B cell (primary cell): ENCODE measurements at regions not wholly inside any gene's neighbourhood (a gene's known extent, or its start where the extent isn't known, plus 50 kb on each side); places are given as distances from the start of the nearest gene placed in this dataset.

Experiments
- ATAC-seq: fragments of 200-7000 bp; cut with Tn5 transposase; one replicate; pipeline ENCODE4 v1.10.0; 2021; ENCODE audit warnings: low read depth, mild to moderate bottlenecking, moderate number of reproducible peaks, moderate library complexity
- CTCF ChIA-PET: fragments of 350-600 bp; sonication (Branson Sonifier 250); formaldehyde crosslinking; loops from one replicate; lab custom pipeline; 2021; ENCODE audit warnings: antibody characterized with exemption, inconsistent platforms; lab: Charles Lee
- POLR2A ChIA-PET: fragments of 350-600 bp; sonication (Branson Sonifier 250); formaldehyde crosslinking; loops from one replicate; lab custom pipeline; 2021; ENCODE audit warnings: antibody characterized with exemption; lab: Charles Lee
- DNase-seq: peaks from one replicate; pipeline ENCODE4 v3.0.0; 2013
- H2AFZ ChIP-seq: 2 replicates; pipeline ENCODE4 v1.6.1; 2012; ENCODE audit warnings: mild to moderate bottlenecking, low read depth, low read length; ENCODE audit not compliant: insufficient read depth, poor library complexity, severe bottlenecking
- H3K27ac ChIP-seq, 2 donors: 1 replicate in 1 of 2; 2 replicates in 1 of 2; pipeline ENCODE4 v1.5.1; 2012 to 2013; ENCODE audit warnings: low read length in 2 of 2, mild to moderate bottlenecking in 2 of 2, moderate library complexity in 1 of 2
- H3K27me3 ChIP-seq, 4 experiments: fragments of 200-600 bp in 1 of 4; sonication (generic) in 1 of 4; replicated peaks in 1 of 4; 1 replicate in 2 of 4; 2 replicates in 2 of 4; pipeline versions ENCODE4 v1.6.1 to v1.7.0; 2013 to 2016; ENCODE audit warnings: low read length in 3 of 4, mild to moderate bottlenecking in 2 of 4, mixed read lengths in 1 of 4, moderate library complexity in 1 of 4; ENCODE audit not compliant: insufficient read depth in 4 of 4, control insufficient read depth in 3 of 4; ENCODE audit errors: control extremely low read depth in 1 of 4
- H3K36me3 ChIP-seq, 2 experiments: replicated peaks in 1 of 2; 1 replicate in 1 of 2; 2 replicates in 1 of 2; pipeline versions ENCODE4 v1.6.1 to v1.7.1; 2013; ENCODE audit warnings: low read length in 1 of 2; ENCODE audit not compliant: insufficient read depth in 2 of 2, control insufficient read depth in 1 of 2; ENCODE audit errors: control extremely low read depth in 1 of 2, extremely low read depth in 1 of 2
- H3K4me1 ChIP-seq, 2 donors: fragments of 200-600 bp in 1 of 2; sonication (generic) in 1 of 2; 1 replicate in 1 of 2; 2 replicates in 1 of 2; pipeline versions ENCODE4 v1.5.1 to v1.6.1; 2013 to 2017; ENCODE audit warnings: low read length in 2 of 2; ENCODE audit not compliant: control insufficient read depth in 2 of 2, insufficient read depth in 2 of 2
- H3K4me2 ChIP-seq: replicated peaks from 2 replicates; pipeline ENCODE3; 2012; ENCODE audit warnings: mild to moderate bottlenecking, low read depth, low read length; ENCODE audit not compliant: poor library complexity, severe bottlenecking
- H3K4me3 ChIP-seq, 5 experiments: fragments of 200-600 bp in 1 of 5; sonication (generic) in 1 of 5; 1 replicate in 3 of 5; 2 replicates in 2 of 5; pipeline versions ENCODE4 v1.5.1 to v1.7.0; 2011 to 2016; ENCODE audit warnings: low read length in 4 of 5, mild to moderate bottlenecking in 4 of 5, low read depth in 2 of 5, control low read depth in 1 of 5, moderate library complexity in 1 of 5; ENCODE audit not compliant: insufficient read depth in 1 of 5; ENCODE audit errors: control extremely low read depth in 1 of 5, extremely low read depth in 1 of 5
- H3K79me2 ChIP-seq: fragments of 200-600 bp; sonication (generic); one replicate; pipeline ENCODE4 v1.6.0; 2016; ENCODE audit warnings: low read length; ENCODE audit not compliant: control insufficient read depth, insufficient read depth
- H3K9ac ChIP-seq: fragments of 200-600 bp; sonication (generic); 2 replicates; pipeline ENCODE4 v1.6.1; 2017; ENCODE audit warnings: mild to moderate bottlenecking, low read length, moderate library complexity
- H3K9me3 ChIP-seq, 3 donors: one replicate each; pipeline versions ENCODE4 v1.6.1 to v1.7.1; 2013; ENCODE audit warnings: low read length in 2 of 3; ENCODE audit not compliant: control insufficient read depth in 2 of 3, insufficient read depth in 1 of 3; ENCODE audit errors: control extremely low read depth in 1 of 3
- H4K20me1 ChIP-seq: 2 replicates; pipeline ENCODE4 v1.6.0; 2012; ENCODE audit warnings: mild to moderate bottlenecking, low read length; ENCODE audit not compliant: insufficient read depth, control insufficient read depth, poor library complexity, severe bottlenecking
- H3K27ac Mint-ChIP-seq: one replicate; pipeline ENCODE4 v1.8.0; 2021; ENCODE audit warnings: mixed read lengths
- H3K27me3 Mint-ChIP-seq: one replicate; pipeline ENCODE4 v1.8.0; 2021; ENCODE audit warnings: mixed read lengths
- H3K4me1 Mint-ChIP-seq: one replicate; pipeline ENCODE4 v1.8.0; 2021; ENCODE audit warnings: mixed read lengths
- H3K4me3 Mint-ChIP-seq: one replicate; pipeline ENCODE4 v1.8.0; 2021; ENCODE audit warnings: mixed read lengths
- H3K9me3 Mint-ChIP-seq: one replicate; pipeline ENCODE4 v1.8.0; 2022; ENCODE audit warnings: mixed read lengths; ENCODE audit not compliant: insufficient read depth
- CTCF ChIP-seq: fragments of 200-600 bp; IDR thresholded peaks from one replicate; pipeline ENCODE4 v1.8.0; 2022; ENCODE audit warnings: antibody characterized with exemption, mild to moderate bottlenecking
- EZH2 ChIP-seq: IDR thresholded peaks from 2 replicates; pipeline ENCODE4 v1.6.1; 2012; ENCODE audit warnings: borderline replicate concordance, low read depth, mild to moderate bottlenecking, moderate library complexity, low read length; ENCODE audit not compliant: insufficient read depth, poor library complexity, severe bottlenecking
- WGBS: methylation state at CpG from one replicate; pipeline ENCODE4 v1.1.5; 2013; ENCODE audit warnings: missing lambda C conversion rate; ENCODE audit not compliant: insufficient coverage; 5-methylcytosine and 5-hydroxymethylcytosine counted together
- intact Hi-C: fragments of 100-400 bp; cut with micrococcal nuclease; formaldehyde crosslinking; loops from one replicate; pipeline ENCODE4 v1.10.0; 2022

GRCh38 chr7:49089717-49090116, 165.4 kb downstream of the CDC14C start:
- H3K4me3 ChIP-seq = no peak overlapping the region
- ATAC-seq = no peak
- intact Hi-C loops = no loop called here

GRCh38 chr7:49091089-49091488, 166.7 kb downstream of the CDC14C start:
- Histone ChIP-seq H4K20me1 (no peaks in the 10 kb centered on the region), H3K79me2 (no peaks in the 10 kb centered on the region), H3K4me1 (no peaks in the 10 kb centered on the region), H2AFZ (no peak overlapping the region), H3K36me3 (no peaks in the 10 kb centered on the region), H3K27ac (no peak overlapping the region), H3K4me2 (no peak overlapping the region), H3K9ac (no peak overlapping the region), H3K9me3 (peaks cover 0 to 6% (median 0%) of the 10 kb centered on the region in 3 donors), H3K4me3 (no peak overlapping the region), H3K27me3 (no peaks in the 10 kb centered on the region)
- no peak overlapping the region for H3K27ac Mint-ChIP-seq
- H3K4me3 Mint-ChIP-seq = no peak overlapping the region
- H3K27me3 Mint-ChIP-seq = no peaks in the 10 kb centered on the region
- no peak for TF ChIP-seq EZH2
- no peak for TF ChIP-seq CTCF
- DNase-seq (no peak), ATAC-seq (no peak)
- ChIA-PET CTCF (no interaction called here), POLR2A (no interaction called here)
- intact Hi-C loops = no loop called here
- no peaks in the 10 kb centered on the region for H3K4me1 Mint-ChIP-seq
- no peaks in the 10 kb centered on the region for H3K9me3 Mint-ChIP-seq
- 89% methylated on average over 1 of the region's 3 CpGs for WGBS

More at GRCh38 chr7:49089717-49090116, 165.4 kb downstream of the CDC14C start:
- H3K4me2 ChIP-seq = no peak overlapping the region
- no peaks in the 10 kb centered on the region for H3K79me2 ChIP-seq
- H3K27me3 ChIP-seq = no peaks in the 10 kb centered on the region
- H4K20me1 ChIP-seq = no peaks in the 10 kb centered on the region
- POLR2A ChIA-PET = no interaction called here
- no CpG with 5 or more reads among the region's 2 CpGs for WGBS
- H3K4me3 Mint-ChIP-seq = no peak overlapping the region
- DNase-seq = no peak
- H3K4me1 ChIP-seq = no peaks in the 10 kb centered on the region
- H3K27ac ChIP-seq = no peak overlapping the region
- no peak for TF ChIP-seq CTCF
- TF ChIP-seq EZH2 = no peak
- no peaks in the 10 kb centered on the region for H3K36me3 ChIP-seq
- H3K9me3 ChIP-seq = no peaks in the 10 kb centered on the region
- H2AFZ ChIP-seq = no peak overlapping the region
- H3K27ac Mint-ChIP-seq = no peak overlapping the region
- H3K9ac ChIP-seq = no peak overlapping the region
- no peaks in the 10 kb centered on the region for H3K27me3 Mint-ChIP-seq
- no peaks in the 10 kb centered on the region for H3K4me1 Mint-ChIP-seq
- CTCF ChIA-PET = no interaction called here
- H3K9me3 Mint-ChIP-seq = no peaks in the 10 kb centered on the region
